H7 (cell line): ENCODE measurements at regions not wholly inside any gene's neighbourhood (a gene's known extent, or its start where the extent isn't known, plus 50 kb on each side); places are given as distances from the start of the nearest gene placed in this dataset.

Experiments used
- DNase-seq: peaks from one replicate; pipeline ENCODE4 v3.0.0; 2012
- H3K27me3 ChIP-seq: 2 replicates; pipeline ENCODE4 v1.6.0; 2011; ENCODE audit warnings: mild to moderate bottlenecking, low read length; ENCODE audit not compliant: control insufficient read depth, insufficient read depth
- H3K36me3 ChIP-seq: replicated peaks from 2 replicates; pipeline ENCODE4 v1.5.1; 2011; ENCODE audit warnings: low read length; ENCODE audit not compliant: control insufficient read depth, insufficient read depth
- H3K4me3 ChIP-seq: 2 replicates; pipeline ENCODE4 v1.5.1; 2011; ENCODE audit warnings: low read depth, mild to moderate bottlenecking, control low read depth, low read length, moderate library complexity; ENCODE audit not compliant: insufficient read depth

DNA sequence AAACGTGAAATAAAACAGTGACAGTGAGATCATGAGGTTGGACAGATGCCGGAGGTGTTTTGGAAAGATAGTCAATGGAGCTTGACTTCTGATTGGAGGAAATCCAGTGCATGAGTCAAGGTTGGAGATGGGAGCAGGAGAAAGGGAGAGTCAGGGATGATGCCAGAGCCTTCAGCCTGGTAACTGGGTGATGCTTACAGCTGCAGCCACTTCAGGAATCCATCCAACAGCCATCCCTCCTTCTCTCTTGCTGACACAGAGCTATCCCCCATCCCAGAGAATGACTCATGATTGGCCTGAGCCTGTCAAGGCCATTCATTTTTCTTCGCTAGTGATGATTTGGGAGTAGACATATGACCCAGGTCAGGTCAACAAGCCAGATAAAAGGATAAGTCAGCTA is 112.8 kb downstream of the SAMD5 start:
- no peak overlapping the region for H3K4me3 ChIP-seq
- H3K27me3 ChIP-seq = no peaks in the 10 kb centered on the region
- no peak for DNase-seq
- H3K36me3 ChIP-seq = no peaks in the 10 kb centered on the region

DNA sequence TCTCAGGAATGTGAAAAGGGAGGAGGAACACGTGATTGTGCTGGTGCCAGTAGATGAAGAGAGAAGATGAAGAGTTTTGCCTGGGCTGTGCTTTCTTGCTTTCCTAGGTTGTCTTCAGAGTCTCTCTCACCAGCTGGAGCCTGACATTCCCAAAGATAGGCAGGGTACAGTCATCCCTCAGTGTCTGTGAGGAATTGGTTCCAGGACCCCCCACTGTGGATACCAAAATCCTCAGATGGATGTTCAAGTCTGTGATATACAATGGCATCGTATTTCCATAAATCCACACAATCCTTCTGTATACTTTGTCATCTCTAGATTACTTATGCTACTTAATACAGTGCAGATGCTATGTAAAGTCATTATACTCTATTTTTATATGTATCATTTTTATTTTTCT is 113.5 kb downstream of the SAMD5 start:
- Histone ChIP-seq H3K36me3 (no peaks in the 10 kb centered on the region), H3K4me3 (no peak overlapping the region), H3K27me3 (no peaks in the 10 kb centered on the region)
- no peak for DNase-seq

DNA sequence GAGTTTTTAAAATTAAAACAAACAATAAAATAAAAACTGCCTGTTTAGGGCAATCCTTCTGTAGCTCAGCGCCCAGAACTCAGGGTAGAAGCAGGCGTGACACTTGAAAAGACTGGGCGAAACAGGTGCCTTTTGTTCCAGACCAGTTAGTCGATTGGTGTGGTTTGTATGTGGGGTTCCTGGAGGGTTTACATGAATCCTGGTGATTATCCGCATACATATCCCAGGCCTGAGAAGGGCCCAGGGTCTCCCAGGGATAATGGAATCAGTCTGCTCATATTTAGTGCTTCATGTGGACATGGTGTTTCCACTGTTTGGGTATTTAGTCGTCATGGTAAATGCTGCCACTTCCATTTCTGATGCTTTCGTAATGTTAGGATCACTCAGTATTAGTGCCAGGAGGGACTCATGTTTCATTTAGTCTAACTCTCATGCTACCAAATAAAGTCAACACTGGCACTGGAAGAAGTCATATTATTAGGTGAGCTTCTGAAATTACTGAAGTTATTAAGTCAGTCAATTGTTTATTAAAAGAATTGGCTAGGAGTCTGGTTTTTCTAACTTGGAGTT is 116.5 kb downstream of the SAMD5 start:
- no peaks in the 10 kb centered on the region for H3K36me3 ChIP-seq
- H3K4me3 ChIP-seq = no peak overlapping the region
- no peak for DNase-seq
- H3K27me3 ChIP-seq = no peaks in the 10 kb centered on the region

DNA sequence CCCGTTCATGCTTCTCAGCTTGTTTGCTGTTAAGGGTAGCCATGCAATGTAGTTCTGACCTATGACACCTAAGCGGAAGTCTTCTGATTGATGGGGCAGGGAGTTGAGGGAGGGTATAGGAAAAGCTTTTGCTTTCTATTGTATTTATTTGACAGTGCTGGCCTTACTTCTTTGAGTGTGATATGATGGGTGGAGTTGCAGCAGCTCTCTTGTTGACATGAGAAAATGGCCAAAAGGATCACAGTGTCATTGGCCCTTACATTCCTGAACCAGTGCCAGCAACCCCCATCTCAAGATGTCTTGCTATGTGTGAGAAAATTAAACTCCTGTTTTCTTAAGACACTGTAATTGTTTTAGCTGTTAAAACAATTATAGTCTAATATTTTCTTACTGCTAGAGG is 117.5 kb downstream of the SAMD5 start:
- Histone ChIP-seq H3K27me3 (no peaks in the 10 kb centered on the region), H3K36me3 (no peaks in the 10 kb centered on the region), H3K4me3 (no peak overlapping the region)
- no peak for DNase-seq

DNA sequence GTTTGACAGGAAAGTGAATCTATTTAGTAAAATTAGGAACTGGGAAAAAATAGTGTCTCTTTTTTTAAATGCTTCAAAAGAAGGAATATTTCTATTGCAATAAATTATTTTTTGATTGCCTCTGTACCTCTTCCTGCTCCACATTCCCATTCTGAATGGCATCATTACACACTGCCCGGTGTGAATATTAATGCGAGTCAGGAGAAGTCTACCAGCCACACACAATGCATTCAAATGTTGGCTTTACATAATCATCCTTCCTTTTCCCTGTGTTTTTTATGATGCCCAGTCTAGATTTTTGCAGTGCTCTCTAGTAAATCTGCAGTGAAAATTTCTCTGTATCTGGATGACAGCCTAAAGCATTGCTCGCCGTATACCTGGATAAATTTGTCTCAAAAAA is 118.9 kb downstream of the SAMD5 start:
- Histone ChIP-seq H3K27me3 (no peaks in the 10 kb centered on the region), H3K36me3 (no peaks in the 10 kb centered on the region), H3K4me3 (no peak overlapping the region)
- DNase-seq = no peak

DNA sequence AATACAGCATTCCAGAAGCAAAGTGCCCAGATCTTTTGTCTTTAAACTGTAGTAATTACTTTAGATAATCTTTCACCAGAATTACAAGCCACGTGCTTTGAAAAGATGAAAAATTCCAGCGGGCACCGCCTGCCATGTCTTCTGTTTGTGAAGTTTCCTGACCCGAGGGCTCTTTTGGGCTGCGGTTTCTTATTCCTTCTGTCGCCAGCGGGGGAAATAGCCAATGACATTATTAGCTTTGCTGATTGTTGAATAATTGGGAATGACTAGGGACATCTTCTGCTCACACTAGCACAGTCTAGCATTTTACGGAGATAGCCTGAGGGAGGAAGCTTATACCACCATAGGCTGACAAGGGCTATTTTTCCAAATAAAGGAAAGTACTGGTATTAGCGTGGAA is 124.7 kb downstream of the SAMD5 start:
- no peak overlapping the region for H3K4me3 ChIP-seq
- peak; percentile 5 for DNase-seq

DNA sequence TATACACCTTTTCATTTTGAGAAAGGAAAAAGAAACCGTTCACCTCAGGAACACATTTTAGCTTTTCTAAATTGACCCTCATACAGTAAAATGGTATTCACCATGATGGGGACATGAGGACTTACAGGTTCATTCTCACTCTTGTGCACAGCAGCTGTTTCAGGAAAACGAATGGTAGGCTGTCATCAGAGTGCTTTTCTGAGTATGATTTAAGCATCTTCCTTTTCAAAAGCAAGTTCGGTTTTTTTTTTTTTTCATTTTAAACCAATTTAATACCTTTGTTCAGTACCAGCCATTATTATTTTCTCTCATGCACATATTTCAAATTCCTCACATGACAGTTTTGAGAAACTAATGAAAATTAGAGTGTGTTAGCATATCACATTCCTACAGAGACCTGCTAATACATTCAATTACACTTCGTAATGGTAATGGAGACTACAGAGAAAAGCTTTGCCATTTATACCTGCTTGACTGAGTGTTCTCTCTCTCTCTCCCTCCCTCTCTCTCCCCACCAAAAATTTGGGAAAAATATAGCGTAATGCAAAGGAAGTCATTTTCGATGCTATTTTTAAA is 129.2 kb downstream of the SAMD5 start:
- Histone ChIP-seq H3K4me3 (no peak overlapping the region), H3K36me3 (no peaks in the 10 kb centered on the region), H3K27me3 (no peaks in the 10 kb centered on the region)
- DNase-seq = no peak

More for the DNA sequence above, 124.7 kb downstream of the SAMD5 start:
- Histone ChIP-seq H3K27me3 (no peaks in the 10 kb centered on the region), H3K36me3 (no peaks in the 10 kb centered on the region)

DNA sequence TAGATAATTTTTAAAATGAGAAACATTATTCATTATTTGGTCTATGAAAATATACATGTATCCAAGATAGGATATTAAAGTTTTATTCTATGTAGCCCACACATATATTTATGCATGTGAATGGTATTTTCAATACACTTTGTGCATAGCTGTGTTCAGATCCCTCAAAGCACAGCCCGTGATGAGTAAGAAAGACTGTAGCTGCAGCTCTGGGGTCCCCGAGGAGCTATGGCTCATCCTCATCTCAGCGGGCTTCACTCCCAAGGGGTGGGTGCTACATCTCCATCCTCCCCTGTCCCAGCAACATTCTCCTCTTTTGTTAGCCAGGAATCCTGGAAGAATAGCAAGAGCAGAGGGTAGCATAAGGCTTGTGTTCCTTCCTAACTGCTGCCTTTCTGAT is 130.8 kb downstream of the SAMD5 start:
- Histone ChIP-seq H3K27me3 (no peaks in the 10 kb centered on the region), H3K36me3 (no peaks in the 10 kb centered on the region), H3K4me3 (no peak overlapping the region)
- DNase-seq = no peak

DNA sequence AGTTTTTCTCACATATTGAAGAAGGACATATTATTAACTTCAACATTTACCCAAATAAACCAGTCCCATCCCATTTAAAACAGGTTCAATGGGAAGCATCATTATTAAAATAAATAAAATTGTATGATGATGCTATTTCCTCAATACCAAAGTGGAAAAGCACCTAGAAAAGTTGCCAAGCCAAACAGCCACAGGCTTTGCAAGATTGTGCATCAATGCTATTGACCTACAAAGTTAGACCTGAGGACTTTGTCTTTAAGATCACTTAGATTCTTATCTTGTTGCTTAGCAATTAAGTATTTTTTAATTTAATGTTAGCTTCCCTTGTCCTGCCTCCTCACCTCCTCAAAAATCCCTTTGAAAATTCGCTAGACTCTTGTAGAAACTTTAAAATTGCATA is 132.1 kb downstream of the SAMD5 start:
- H3K36me3 ChIP-seq = no peaks in the 10 kb centered on the region

DNA sequence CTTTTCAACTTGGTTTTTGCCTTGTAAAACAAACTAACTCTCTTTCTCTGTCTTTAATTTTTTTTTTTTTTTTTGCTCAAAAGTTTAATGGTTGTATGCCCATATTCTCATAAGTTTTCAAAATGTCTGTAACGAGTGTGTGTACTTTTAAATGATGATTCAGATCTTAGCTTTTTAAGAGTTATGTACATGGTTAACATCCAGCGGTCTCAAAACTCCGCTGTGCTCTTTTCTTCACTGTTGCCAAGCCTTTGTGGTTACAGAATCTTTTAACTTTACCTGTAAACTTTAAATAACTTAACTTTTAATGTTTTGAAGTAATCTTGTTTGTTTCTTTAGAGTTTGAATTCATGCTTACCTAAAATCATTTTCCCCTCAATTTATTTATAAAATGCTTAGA is 133.0 kb downstream of the SAMD5 start:
- no peak for DNase-seq
- no peak overlapping the region for H3K4me3 ChIP-seq
- no peaks in the 10 kb centered on the region for H3K27me3 ChIP-seq
- no peaks in the 10 kb centered on the region for H3K36me3 ChIP-seq

More for the DNA sequence above, 132.1 kb downstream of the SAMD5 start:
- Histone ChIP-seq H3K27me3 (no peaks in the 10 kb centered on the region), H3K4me3 (no peak overlapping the region)
- no peak for DNase-seq

DNA sequence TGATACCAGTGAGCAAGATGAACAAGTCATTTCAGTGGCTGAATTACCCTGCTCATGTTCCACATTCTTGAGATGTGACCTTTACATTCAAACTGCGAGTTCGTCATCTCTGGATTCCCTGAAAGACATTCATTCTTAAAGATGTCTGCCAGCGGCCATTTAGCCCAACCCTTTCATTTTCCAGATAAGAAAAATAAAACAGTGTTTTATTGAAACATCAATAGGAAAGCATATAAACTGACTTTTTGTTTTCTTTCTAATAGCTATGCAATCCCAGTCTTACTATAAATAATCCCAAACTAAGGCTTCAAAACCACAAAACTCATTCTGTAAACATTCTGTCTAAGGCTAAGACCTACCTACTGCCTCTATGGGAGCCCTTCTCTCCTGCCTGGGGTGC is 134.0 kb downstream of the SAMD5 start:
- H3K27me3 ChIP-seq = no peaks in the 10 kb centered on the region
- no peak overlapping the region for H3K4me3 ChIP-seq
- DNase-seq = no peak
- no peaks in the 10 kb centered on the region for H3K36me3 ChIP-seq

DNA sequence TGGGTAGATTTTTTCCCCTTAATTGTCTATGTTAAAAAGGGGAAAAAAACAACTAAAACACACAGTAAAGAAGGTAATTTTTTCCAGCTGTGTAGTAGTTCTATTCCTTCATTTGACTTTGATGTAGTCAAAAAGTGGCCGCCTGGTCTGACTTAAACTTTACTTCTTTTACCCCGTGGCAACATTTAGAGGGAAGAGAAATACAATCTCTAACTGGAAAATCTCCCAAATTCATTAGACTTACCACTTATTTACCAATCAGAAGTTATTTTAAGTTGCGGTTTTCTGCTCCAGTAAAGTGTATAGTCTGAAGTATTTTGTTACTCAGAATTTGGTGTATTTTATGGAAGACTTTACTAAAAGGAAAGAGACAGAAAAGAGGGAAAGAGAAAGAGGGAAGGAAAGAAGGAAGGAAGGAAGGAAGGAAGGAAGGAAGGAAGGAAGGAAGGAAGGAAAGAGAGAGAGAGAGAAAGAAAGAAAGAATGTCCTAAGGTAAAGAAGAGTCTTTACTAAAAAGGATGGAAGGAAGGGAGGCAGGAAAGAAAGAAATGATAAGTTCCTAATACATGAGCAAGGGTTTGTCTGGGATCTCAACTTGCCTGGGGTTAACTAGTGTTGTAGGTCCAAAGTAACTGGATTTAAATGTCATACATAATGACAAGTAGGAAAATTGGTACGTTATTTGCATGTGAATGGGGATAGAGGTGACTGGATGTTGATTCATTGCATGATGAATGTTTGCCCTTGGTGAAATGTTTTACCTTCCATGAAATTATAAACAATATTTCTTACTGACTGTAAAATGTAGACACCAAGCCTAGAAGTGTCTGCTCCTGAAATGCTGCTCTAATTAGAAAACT is 135.1 kb downstream of the SAMD5 start:
- Histone ChIP-seq H3K36me3 (no peaks in the 10 kb centered on the region), H3K27me3 (no peaks in the 10 kb centered on the region), H3K4me3 (no peak overlapping the region)
- no peak for DNase-seq

DNA sequence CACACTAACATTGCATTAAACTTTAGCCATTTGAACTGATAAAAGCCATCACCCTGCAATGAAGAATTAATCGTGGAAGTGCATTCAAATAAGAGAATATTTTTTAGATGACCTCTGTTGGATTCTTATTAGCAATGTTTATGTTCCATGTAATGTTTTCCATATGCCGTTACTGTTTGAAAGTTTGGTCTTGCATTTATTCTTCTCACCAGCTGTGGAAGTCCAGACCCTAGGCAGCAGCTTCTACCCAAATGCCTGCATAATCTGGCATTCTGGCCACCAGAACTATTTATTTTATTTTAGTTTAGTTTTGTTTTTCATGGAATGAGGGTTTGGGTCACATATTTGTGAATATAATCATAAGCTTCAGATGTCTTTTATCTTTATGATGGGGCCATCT is 140.4 kb downstream of the SAMD5 start:
- Histone ChIP-seq H3K27me3 (no peaks in the 10 kb centered on the region), H3K4me3 (no peak overlapping the region), H3K36me3 (no peaks in the 10 kb centered on the region)
- no peak for DNase-seq

DNA sequence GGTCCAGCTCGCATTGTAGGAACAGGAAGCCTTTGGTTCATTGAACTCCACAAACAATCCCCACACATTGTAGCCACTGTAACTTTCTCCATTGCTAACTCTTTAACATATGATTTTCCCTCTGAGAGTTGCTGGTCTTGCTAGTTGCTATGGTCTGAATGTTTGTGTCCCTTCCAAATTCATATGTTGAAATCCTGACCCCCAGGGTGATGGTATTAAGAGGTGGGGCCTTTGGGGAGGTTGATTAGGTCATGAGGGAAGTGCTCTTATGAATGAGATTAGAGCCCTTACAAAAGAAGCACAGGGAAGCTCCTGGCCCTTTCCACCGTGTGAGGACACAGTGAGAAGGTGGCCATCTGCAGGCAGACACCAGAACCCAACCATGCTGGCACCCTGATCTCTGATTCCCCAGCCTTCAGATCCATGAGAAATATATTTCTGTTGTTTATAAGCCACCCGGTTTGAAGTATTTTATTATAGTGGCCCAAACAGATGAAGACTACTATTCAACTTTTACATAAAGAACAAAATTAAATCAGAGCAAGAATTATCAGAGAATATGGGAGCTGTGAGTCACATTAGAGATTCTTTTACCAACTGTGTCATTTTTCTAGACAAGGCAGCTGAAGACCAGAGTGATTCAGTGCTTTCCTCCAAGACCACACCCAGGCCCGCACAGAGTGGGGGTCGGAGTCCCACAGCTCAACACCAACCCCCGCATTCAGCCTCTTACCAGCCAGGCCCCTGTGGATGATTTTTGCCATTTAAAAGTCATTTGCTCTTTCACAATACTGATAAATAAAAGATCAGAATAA is 143.0 kb downstream of the SAMD5 start:
- Histone ChIP-seq H3K27me3 (no peaks in the 10 kb centered on the region), H3K4me3 (no peak overlapping the region), H3K36me3 (no peaks in the 10 kb centered on the region)
- no peak for DNase-seq

DNA sequence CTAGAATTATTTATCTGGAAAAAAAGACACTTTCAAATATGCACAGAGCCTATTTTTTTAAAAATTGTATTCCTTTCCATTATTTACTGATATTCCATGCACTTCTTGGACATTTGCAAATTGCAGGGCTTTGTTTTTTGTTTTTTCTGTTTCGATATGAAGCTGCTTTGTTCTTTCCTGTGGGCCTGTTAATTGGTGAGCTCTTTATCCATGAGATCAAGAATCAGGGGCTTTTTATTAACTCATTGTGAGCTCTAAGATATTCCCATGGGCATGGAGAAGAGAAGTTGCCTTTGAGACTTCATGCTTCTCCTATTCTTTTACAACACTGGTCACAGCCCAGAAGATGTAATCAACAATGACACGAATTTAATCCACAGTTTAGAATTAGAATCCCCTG is 145.1 kb downstream of the SAMD5 start:
- H3K27me3 ChIP-seq = no peaks in the 10 kb centered on the region
- H3K36me3 ChIP-seq = no peaks in the 10 kb centered on the region
- DNase-seq = no peak
- no peak overlapping the region for H3K4me3 ChIP-seq
